ENCODE measurements at regions not wholly inside any gene's neighbourhood (a gene's known extent, or its start where the extent isn't known, plus 50 kb on each side); places are given as distances from the start of the nearest gene placed in this dataset.

- intact Hi-C loops (cut with micrococcal nuclease; ENCODE audit: unreplicated experiment), result no loop called here
- POLR2A ChIA-PET, result no interaction called here
- no peaks in the 10 kb centered on the region for H3K27me3 Mint-ChIP-seq (ENCODE audit: insufficient read depth, unreplicated experiment)
- H3K4me3 ChIP-seq (ENCODE audit: low read depth, low read length), result no peak overlapping the region
- CTCF ChIA-PET, result no interaction called here
- H3K27ac Mint-ChIP-seq (ENCODE audit: unreplicated experiment), result no peak overlapping the region
- peaks cover 4% of the 10 kb centered on the region; the same call in 1 of the 2 replicates for H3K4me1 ChIP-seq
- H3K9me3 Mint-ChIP-seq (ENCODE audit: unreplicated experiment), result no peaks in the 10 kb centered on the region
- H3K36me3 ChIP-seq (ENCODE audit: control insufficient read depth, insufficient read depth, low read length), result no peaks in the 10 kb centered on the region
- no peak for TF ChIP-seq CTCF (IDR thresholded peaks at IDR 0.05; ENCODE audit: insufficient read depth in 1 of 2, low read depth in 1 of 2, low read length in 1 of 2, severe bottlenecking in 1 of 2, unreplicated experiment in 1 of 2)
- H3K4me3 Mint-ChIP-seq (ENCODE audit: unreplicated experiment), result no peak overlapping the region
- no peak for DNase-seq
- BruUV-seq (replicated peaks), result no TSS peak
- no peaks in the 10 kb centered on the region; the same call in 1 of the 2 replicates for H3K27me3 ChIP-seq (replicated peaks; ENCODE audit: control insufficient read depth, insufficient read depth, low read length)
- H3K4me1 Mint-ChIP-seq (ENCODE audit: low read depth, unreplicated experiment), result no peaks in the 10 kb centered on the region
- no peaks in the 10 kb centered on the region for H3K36me3 Mint-ChIP-seq (ENCODE audit: insufficient read depth, unreplicated experiment)
- no peaks in the 10 kb centered on the region for H3K9me3 ChIP-seq
These were observed 216.6 kb downstream of the HHIPL2 start for GRCh38 chr1:222331340-222331739.

GRCh38 chr1:222329493-222330045 is 218.3 kb downstream of the HHIPL2 start:
- H3K36me3 Mint-ChIP-seq (ENCODE audit: insufficient read depth, unreplicated experiment), result no peaks in the 10 kb centered on the region
- no peak overlapping the region for H3K27ac Mint-ChIP-seq (ENCODE audit: unreplicated experiment)
- no peaks in the 10 kb centered on the region for H3K27me3 Mint-ChIP-seq (ENCODE audit: insufficient read depth, unreplicated experiment)
- no peak overlapping the region for H3K4me3 Mint-ChIP-seq (ENCODE audit: unreplicated experiment)
- no peak overlapping the region for H3K4me3 ChIP-seq (ENCODE audit: low read depth, low read length)
- peaks cover 7% of the 10 kb centered on the region; the same call in 1 of the 2 replicates for H3K4me1 ChIP-seq
- H3K36me3 ChIP-seq (ENCODE audit: control insufficient read depth, insufficient read depth, low read length), result no peaks in the 10 kb centered on the region
- no peaks in the 10 kb centered on the region for H3K4me1 Mint-ChIP-seq (ENCODE audit: low read depth, unreplicated experiment)
- no peaks in the 10 kb centered on the region for H3K9me3 Mint-ChIP-seq (ENCODE audit: unreplicated experiment)
- no peak for TF ChIP-seq CTCF (IDR thresholded peaks at IDR 0.05; ENCODE audit: insufficient read depth in 1 of 2, low read depth in 1 of 2, low read length in 1 of 2, severe bottlenecking in 1 of 2, unreplicated experiment in 1 of 2)
- no peak for DNase-seq
- no TSS peak for BruUV-seq (replicated peaks)
- intact Hi-C loops (cut with micrococcal nuclease; ENCODE audit: unreplicated experiment), result no loop called here
- H3K9me3 ChIP-seq, result no peaks in the 10 kb centered on the region
- no peaks in the 10 kb centered on the region; the same call in 1 of the 2 replicates for H3K27me3 ChIP-seq (replicated peaks; ENCODE audit: control insufficient read depth, insufficient read depth, low read length)
- POLR2A ChIA-PET, result no interaction called here
- CTCF ChIA-PET, result interaction anchor here (0.9 kb wide), 1 partner anchor 126 kb away, joined by 4 read pairs; no protein-coding TSS in a partner anchor

GRCh38 chr1:222326710-222327036 is 221.2 kb downstream of the HHIPL2 start:
- Histone ChIP-seq H3K27me3 (replicated peaks; ENCODE audit: control insufficient read depth, insufficient read depth, low read length) (no peaks in the 10 kb centered on the region), H3K9me3 (no peaks in the 10 kb centered on the region), H3K36me3 (ENCODE audit: control insufficient read depth, insufficient read depth, low read length) (no peaks in the 10 kb centered on the region), H3K4me3 (ENCODE audit: low read depth, low read length) (no peak overlapping the region), H3K4me1 (peaks cover 6% of the 10 kb centered on the region; the same call in 1 of the 2 replicates)
- no peak for DNase-seq
- Mint-ChIP-seq H3K36me3 (ENCODE audit: insufficient read depth, unreplicated experiment) (no peaks in the 10 kb centered on the region), H3K9me3 (ENCODE audit: unreplicated experiment) (no peaks in the 10 kb centered on the region), H3K4me3 (ENCODE audit: unreplicated experiment) (no peak overlapping the region), H3K4me1 (ENCODE audit: low read depth, unreplicated experiment) (no peaks in the 10 kb centered on the region), H3K27me3 (ENCODE audit: insufficient read depth, unreplicated experiment) (no peaks in the 10 kb centered on the region), H3K27ac (ENCODE audit: unreplicated experiment) (no peak overlapping the region)
- CTCF ChIA-PET, result no interaction called here
- BruUV-seq (replicated peaks), result no TSS peak
- POLR2A ChIA-PET, result no interaction called here
- no peak for TF ChIP-seq CTCF (IDR thresholded peaks at IDR 0.05; ENCODE audit: insufficient read depth in 1 of 2, low read depth in 1 of 2, low read length in 1 of 2, severe bottlenecking in 1 of 2, unreplicated experiment in 1 of 2)
- intact Hi-C loops (cut with micrococcal nuclease; ENCODE audit: unreplicated experiment), result no loop called here

Measured in Caco-2 (cell line).